Jurkat, Clone E6-1 (cell line): ENCODE measurements at regions not wholly inside any gene's neighbourhood (a gene's known extent, or its start where the extent isn't known, plus 50 kb on each side); places are given as distances from the start of the nearest gene placed in this dataset.
"Not testable (repeated sequence)": the region's sequence is repeated elsewhere in the genome, so short reads cannot be mapped to it uniquely, and the experiment has no call there.

Source experiments
- DNase-seq: peaks from one replicate; pipeline ENCODE4 v3.0.0-alpha.2; 2011; ENCODE audit warnings: low read depth, low spot score
- H3K4me3 ChIP-seq: 2 replicates; pipeline ENCODE4 v1.5.1; 2011; ENCODE audit warnings: mild to moderate bottlenecking, low read length, control low read depth, moderate library complexity

DNA sequence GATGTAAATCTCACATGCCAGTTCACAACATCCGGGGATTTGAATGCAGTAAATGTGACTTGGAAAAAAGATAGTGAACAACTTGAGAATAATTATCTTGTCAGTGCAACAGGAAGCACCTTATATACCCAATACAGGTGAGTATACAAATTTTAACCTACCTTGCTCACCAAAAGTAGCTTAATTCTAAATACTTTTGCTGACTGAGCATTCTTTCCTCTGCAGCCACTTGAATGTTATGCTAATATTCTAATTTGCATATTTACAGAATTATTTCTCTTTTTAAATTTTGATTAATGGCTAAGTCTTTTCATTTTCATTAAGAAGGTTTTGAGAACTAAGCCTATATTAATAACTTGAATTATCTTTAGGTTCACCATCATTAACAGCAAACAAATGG, 371.8 kb downstream of the SRGAP2C start:
- not testable (repeated sequence) for H3K4me3 ChIP-seq, DNase-seq

DNA sequence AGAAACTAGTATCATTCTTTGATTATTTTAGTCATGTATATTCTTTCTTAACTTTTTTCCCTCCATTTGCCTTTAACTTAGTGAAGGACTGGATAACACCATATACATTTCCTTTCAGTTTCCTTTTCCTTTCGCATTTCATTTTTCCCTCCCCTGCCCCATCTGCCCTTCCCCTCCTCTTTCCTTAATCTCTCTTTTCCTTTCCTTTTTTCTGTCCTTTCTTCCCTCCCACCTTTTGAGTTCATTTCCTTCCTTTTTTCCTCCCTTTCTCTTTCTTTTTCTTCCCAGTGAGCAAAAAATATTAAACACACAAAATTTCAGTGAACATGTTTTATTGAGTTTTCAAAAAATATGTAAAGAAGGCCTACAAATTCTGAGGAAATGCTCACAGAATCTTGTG, 373.3 kb downstream of the SRGAP2C start:
- DNase-seq, H3K4me3 ChIP-seq: not testable (repeated sequence)

DNA sequence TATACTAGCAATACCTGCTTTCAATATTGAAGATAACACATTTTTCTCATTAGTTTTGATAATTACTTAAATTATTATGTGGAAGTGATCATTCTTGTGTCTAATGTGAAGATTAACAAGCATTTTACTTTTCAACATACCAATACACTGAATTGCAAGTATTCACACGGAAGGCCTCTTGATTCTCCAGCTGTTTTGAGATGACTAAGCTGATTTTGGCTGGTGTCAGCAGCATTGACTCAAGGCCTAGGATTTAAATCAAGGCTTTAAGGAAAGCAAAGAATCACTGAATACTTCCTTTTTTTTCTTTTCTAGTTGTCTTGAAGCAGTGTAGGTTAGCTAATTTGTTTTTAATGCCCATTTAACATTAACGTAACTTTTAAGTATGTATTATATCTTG, 373.7 kb downstream of the SRGAP2C start:
- H3K4me3 ChIP-seq, result no peak overlapping the region
- DNase-seq, result no peak

DNA sequence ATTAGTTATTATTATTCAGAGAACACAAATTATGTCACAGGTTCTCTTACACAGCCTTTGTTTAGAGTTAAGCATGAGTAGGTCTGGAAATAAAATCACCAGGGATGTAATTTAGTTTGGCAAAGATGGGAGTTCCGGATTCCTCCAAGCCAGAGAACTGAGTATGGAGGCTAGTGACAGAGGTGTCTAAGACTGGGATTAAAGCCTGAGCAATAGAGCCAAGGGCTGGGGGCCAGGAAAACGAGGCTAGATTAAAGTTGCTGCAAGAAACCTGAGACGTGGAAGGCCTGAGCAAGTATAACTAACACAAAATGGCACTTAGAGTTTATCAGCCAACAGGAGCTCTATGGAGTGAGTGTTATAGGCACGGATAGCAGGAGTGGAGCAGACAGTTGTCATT, 381.6 kb downstream of the SRGAP2C start:
- no peak overlapping the region for H3K4me3 ChIP-seq
- DNase-seq, result no peak

DNA sequence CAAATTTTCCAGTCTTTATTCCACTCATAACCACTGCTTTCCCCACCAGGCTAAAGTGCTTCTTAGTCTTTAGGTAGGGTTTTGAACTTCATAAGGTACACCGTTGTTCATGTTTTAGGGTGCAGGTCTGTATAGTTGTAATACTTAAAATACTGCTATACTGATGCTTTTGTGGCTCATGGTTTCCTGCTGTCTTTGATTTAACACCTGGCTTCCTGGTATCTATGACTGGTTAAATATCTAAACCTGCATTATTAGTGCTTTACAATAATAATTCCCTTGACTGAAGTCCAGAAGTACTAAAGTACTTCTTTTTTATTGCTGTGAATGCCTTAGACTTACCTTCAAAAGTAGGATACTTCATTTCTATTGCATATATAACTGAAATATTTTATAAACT, 384.7 kb downstream of the SRGAP2C start:
- DNase-seq, result peak; percentile 54
- H3K4me3 ChIP-seq, result no peak overlapping the region

DNA sequence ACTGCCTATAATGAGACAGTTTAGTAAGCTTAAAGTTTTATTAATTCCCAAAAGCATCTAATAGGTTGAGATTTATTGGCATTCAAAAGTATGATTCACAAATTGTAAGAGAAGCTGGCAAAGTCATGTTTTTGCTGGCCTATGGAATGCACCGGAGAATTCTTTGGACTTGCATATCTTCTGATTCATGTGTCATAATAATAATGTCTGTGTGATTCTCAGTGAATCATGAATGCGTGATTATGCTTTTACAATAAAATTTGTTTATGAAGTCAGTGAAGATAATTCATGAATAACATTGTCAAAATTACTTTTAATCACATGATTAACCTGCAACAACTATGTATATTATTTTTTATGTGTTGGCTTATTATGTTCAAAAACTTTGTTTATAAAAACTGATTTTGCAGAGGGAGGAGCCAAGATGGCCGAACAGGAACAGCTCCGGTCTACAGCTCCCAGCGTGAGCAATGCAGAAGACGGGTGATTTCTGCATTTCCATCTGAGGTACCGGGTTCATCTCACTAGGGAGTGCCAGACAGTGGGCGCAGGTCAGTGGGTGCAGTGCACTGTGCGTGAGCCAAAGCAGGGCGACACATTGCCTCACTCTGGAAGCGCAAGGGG, 389.2 kb downstream of the SRGAP2C start:
- H3K4me3 ChIP-seq, DNase-seq: not testable (repeated sequence)

DNA sequence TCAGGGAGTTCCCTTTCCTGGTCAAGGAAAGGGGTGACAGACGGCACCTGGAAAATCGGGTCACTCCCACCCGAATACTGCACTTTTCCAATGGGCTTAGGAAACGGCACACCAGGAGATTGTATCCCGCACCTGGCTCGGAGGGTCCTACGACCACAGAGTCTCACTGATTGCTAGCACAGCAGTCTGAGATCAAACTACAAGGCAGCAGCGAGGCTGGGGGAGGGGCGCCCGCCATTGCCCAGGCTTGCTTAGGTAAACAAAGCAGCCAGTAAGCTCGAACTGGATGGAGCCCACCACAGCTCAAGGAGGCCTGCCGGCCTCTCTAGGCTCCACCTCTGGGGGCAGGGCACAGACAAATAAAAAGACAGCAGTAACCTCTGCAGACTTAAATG, 389.7 kb downstream of the SRGAP2C start:
- not testable (repeated sequence) for H3K4me3 ChIP-seq, DNase-seq

DNA sequence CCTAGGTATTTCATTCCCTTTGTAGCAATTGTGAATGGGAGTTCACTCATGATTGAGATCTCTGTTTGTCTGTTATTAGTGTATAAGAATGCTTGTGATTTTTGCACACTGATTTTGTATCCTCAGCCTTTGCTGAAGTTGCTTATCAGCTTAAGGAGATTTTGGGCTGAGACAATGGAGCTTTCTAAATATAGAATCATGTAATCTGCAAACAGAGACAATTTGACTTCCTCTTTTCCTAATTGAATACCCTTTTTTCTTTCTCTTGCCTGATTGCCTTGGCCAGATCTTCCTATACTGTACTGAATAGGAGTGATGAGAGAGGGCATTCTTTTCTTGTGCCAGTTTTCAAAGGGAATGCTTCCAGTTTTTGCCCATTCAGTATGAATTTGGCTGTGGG, 398.1 kb downstream of the SRGAP2C start:
- DNase-seq, H3K4me3 ChIP-seq: not testable (repeated sequence)

DNA sequence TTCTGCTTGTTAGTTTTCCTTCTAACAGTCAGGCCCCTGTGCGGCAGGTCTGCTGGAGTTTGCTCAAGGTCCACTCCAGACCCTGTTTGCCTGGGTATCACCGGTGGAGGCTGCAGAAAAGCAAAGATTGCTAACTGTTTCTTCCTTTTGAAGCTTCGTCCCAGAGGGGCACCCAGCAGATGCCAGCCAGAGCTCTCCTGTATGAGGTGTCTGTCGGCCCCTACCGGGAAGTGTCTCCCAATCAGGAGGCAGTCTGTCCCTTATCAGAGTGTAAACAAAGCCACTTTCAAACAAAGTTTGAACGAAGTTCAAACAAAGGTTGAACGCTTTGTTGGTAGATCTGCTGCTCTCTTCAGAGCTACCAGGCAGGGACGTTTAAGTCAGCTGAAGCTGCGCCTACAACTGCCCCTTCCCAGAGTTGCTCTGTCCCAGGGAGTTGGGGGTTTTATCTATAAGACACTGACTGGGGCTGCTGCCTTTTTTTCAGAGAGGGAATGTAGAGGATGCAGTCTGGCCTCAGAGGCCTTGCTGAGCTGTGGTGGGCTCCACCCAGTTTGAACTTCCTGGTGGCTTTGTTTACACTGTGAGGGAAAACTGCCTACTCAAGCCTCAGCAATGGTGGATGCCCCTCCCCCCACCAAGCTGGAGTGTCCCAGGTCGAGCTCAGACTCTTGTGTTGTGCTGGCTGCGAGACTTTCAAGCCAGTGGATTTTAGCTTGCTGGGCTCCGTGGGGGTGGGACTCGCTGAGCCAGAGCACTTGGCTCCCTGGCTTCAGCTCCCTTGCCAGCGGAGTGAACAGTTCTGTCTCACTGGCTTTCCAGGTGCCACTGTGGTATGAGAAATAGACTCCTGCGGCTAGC, 401.8 kb downstream of the SRGAP2C start:
- H3K4me3 ChIP-seq, result no peak overlapping the region
- no peak for DNase-seq

DNA sequence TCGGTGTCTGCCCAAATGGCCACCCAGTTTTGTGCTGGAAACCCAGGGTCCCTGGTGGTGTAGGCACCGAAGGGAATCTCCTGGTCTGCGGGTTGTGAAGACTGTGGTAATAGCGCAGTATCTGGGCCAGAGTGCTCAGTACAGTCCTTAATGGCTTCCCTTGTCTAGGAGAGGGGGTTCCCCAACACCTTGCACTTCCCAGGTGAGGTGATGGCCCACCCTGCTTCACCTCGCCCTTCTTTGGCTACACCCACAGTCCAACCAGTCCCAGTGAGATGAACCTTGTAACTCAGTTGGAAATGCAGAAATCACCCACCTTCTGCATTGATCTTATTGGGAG, 402.4 kb downstream of the SRGAP2C start:
- DNase-seq, result no peak
- H3K4me3 ChIP-seq, result no peak overlapping the region

DNA sequence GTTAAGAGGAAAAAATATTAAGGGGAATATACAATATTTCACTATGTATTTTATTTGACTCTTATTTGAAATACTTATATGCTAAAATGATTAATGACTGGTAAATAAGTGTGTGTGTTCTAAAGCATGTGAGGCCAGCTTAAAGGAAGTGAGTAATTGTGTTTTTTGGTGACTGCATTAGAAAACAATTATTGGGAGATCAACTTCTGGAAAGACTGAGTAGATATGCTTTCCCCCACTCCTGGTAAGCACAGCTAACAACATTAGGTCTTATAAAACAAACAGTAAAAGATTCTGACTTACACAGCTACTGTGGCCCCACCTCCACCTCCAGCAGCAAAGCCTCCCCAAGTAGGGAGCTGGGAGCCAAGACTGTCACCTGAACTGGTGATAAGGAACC, 403.0 kb downstream of the SRGAP2C start:
- H3K4me3 ChIP-seq, result no peak overlapping the region
- no peak for DNase-seq

DNA sequence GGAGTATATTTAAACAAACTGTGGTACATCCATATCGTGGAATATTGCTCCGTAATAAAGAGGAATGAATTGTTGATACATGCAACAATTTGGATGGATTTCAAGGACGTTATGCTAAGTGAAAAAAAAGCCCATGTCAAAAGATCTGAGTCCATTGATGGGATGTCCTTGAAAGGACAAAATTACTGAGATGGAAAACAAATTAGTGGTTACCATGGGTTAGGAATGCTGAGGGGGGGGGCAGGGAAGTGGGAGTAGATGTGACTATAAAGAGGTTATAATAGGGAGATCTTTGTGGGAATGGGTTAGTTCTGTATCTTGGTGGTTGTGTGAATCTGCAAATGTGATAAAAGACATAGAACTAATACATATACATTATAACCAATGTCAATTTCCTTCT, 409.3 kb downstream of the SRGAP2C start:
- no peak for DNase-seq
- H3K4me3 ChIP-seq, result no peak overlapping the region

DNA sequence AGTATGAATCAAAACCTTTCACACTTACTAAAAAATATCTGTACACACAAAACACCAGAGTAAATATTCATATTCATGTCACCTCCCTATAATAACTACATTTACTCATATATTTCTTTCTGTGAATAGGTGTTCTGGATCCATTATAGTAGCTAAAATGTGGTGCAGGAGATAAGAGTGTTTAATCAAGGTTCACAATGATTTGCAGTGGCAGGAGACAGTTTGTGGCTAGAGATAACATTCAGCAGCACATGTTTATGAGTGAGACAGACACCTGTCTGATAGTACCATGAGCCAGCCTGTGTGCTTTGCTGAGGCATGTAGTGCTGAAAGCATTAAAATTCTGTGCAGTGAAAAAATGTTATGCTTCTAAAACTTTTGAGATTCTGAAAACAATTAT, 410.3 kb downstream of the SRGAP2C start:
- peak; percentile 97 for DNase-seq
- no peak overlapping the region for H3K4me3 ChIP-seq

DNA sequence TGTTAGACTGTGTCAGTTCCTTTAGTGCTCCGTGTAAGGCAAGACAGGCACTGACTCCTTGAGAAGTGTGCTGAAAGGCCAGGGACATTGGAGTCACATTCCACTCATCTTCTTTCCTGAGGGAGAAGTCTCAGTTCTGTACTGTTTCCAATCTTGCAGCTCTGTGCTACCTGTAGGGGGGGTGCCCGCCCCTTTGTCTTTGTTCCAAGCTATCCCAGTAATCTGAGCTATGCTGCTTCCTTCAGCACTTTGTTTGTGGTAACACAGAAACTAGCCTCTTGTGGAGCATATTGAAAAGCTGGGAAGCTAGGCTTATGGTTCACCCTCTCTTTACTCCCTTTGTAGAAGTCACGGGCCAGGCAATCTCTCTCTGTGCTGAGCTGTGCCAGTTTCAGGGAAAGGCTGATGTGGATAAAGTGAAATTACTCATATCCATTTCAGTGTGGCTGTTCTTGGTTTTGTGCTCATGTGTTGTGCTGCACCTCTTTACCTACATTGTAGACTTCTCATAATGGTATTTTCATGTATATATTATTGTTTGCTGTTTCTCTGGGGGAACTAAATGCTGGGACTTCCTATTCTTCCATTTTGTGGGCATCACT, 420.2 kb downstream of the SRGAP2C start:
- H3K4me3 ChIP-seq, DNase-seq: not testable (repeated sequence)

DNA sequence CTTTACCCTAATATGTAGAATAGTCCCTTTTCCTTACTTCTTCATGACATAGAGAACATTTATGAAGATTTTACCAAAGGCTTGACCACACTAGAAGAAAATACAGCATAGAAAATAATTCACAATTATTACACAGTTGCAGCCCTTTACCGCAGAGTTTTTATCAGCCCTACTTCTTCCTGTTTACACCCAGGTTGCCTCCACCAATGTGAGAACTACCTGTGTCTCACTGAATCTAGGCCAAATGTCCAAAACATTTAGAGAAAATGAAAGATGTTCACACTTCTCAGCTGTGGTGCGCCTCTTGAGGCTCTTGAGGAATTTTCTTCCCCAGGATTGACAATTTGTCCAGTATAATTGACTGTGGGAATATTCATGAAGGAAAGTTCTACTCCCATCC, 422.7 kb downstream of the SRGAP2C start:
- not testable (repeated sequence) for H3K4me3 ChIP-seq, DNase-seq
